ENCODE measurements at regions not wholly inside any gene's neighbourhood (a gene's known extent, or its start where the extent isn't known, plus 50 kb on each side); places are given as distances from the start of the nearest gene placed in this dataset.

DNA sequence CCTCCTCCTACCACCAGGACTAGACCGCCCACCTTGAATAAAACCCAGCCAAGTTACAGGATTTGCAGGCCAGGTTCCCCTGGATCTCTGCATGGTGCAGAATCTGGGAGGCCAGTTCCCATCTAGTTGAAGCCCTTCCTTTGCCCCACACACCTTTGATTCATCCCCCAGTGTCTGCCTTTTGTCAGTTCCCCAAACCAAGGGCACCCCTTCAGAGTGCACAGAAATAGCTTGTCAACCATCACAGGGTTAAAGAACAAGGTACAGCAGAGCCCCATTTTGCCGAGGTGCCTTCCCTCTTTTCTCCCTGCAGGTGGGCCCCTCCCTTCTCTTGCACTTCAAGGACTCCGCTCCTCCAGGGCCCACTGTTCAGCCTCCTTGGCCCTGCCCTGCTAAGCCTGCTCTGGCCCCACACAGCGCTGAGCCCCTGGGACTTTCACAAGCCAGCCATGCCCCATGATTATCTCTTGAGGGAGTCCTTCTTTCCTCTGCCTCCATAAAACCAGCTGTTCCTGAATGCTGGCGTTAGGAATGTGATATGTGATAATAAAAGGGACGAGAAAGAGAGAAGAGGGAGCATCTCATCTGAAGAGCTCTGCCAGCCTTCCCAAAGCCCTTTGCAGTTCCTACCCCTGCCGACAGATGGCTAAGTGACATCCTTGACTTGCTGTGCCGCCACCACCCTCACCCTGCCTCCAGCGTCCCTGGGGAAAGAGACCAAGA is 280.3 kb downstream of the CDC5L start:
- Histone ChIP-seq H3K9me3 (ENCODE audit: insufficient read depth, low read depth, low read length) (no peaks in the 10 kb centered on the region), H2BK5ac (ENCODE audit: low read depth, low read length, poor library complexity) (peak overlapping the region; percentile 95)

DNA sequence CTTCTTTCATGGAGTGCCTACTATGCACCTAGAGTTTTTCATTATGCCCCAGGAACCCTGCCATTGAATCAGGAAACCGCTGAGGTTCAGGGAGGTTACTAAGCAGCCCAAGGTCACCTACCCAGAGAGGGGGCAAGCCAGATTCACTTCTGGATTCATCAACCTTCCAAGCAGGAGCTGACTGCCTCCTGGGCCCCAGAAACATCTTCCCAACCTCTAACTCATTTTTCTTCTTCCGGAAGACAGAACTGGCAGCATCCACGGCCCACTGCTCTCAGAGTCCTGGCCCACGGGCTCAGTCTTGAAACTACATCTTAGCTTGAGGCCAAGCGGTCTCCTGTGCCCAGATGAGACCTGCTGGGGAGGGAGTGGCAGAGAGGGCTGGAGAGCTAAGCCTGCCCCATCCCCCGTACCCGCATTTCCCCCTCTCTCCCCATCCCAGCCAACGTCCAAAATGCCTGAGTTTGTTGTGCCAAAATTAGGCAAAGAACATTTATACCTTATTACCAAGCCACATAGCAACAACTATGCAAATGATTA is 281.0 kb downstream of the CDC5L start:
- peak overlapping the region; percentile 19 for H2AFZ ChIP-seq (ENCODE audit: insufficient read depth, low read length, poor library complexity)
- no peaks in the 10 kb centered on the region for H3K27me3 ChIP-seq (ENCODE audit: insufficient read depth, low read length)
- peak overlapping the region; percentile 97 for H4K91ac ChIP-seq (ENCODE audit: low read depth, low read length)
- H3K79me1 ChIP-seq (ENCODE audit: low read length) = peaks cover 50% of the 10 kb centered on the region
- no peak overlapping the region for H3K9ac ChIP-seq (ENCODE audit: low read length)
- H2BK12ac ChIP-seq (ENCODE audit: low read length) = peak overlapping the region; percentile 99
- H2BK5ac ChIP-seq (ENCODE audit: low read depth, low read length, poor library complexity) = peak overlapping the region; percentile 95
- peaks cover 9% of the 10 kb centered on the region for H3K79me2 ChIP-seq (ENCODE audit: control insufficient read depth, insufficient read depth, low read length, poor library complexity)
- H3K14ac ChIP-seq (ENCODE audit: low read length) = peak overlapping the region; percentile 95
- peak overlapping the region; percentile 97 for H2AK5ac ChIP-seq (ENCODE audit: low read length)
- peak overlapping the region; percentile 51 for H3K4ac ChIP-seq (ENCODE audit: low read depth, low read length)
- H3K36me3 ChIP-seq (ENCODE audit: control insufficient read depth in 1 of 2, insufficient read depth in 2 of 2, low read length in 2 of 2) = no peaks in the 10 kb centered on the region
- no peak overlapping the region for H3K4me2 ChIP-seq (ENCODE audit: low read length)
- peak overlapping the region; percentile 80 for H3K18ac ChIP-seq (ENCODE audit: low read length)
- peaks cover 54 to 56% of the 10 kb centered on the region in 2 experiments for H3K4me1 ChIP-seq (ENCODE audit: control insufficient read depth in 1 of 2, insufficient read depth in 2 of 2, low read length in 2 of 2)
- H3K27ac ChIP-seq (ENCODE audit: low read depth, low read length) = peak overlapping the region; percentile 97
- H4K8ac ChIP-seq (ENCODE audit: low read depth, low read length) = peak overlapping the region; percentile 84
- WGBS (ENCODE audit: extremely low coverage, insufficient coverage, insufficient read length) = no CpG with 5 or more reads among the region's 8 CpGs
- H3K23ac ChIP-seq (ENCODE audit: low read length) = no peak overlapping the region
- H4K12ac ChIP-seq (ENCODE audit: low read depth, low read length) = peak overlapping the region; percentile 55
- H3K4me3 ChIP-seq (ENCODE audit: low read depth, low read length) = no peak overlapping the region
- no peaks in the 10 kb centered on the region for H3K9me3 ChIP-seq (ENCODE audit: insufficient read depth, low read depth, low read length)
- no peak for DNase-seq
- peak overlapping the region; percentile 98 for H2BK120ac ChIP-seq (ENCODE audit: insufficient read depth, low read length, poor library complexity)

More for the DNA sequence above, 280.3 kb downstream of the CDC5L start:
- peak overlapping the region; percentile 95 for H3K14ac ChIP-seq (ENCODE audit: low read length)
- peak overlapping the region; percentile 97 for H3K27ac ChIP-seq (ENCODE audit: low read depth, low read length)
- peak overlapping the region; percentile 33 for H3K4me2 ChIP-seq (ENCODE audit: low read length)
- peak; percentile 46 to 82 for DNase-seq
- peak overlapping the region; percentile 99 for H2BK12ac ChIP-seq (ENCODE audit: low read length)
- H3K18ac ChIP-seq (ENCODE audit: low read length) = peak overlapping the region; percentile 80
- WGBS (ENCODE audit: extremely low coverage, insufficient coverage, insufficient read length) = no CpG with 5 or more reads among the region's 9 CpGs
- H3K4me1 ChIP-seq (ENCODE audit: control insufficient read depth in 1 of 2, insufficient read depth in 2 of 2, low read length in 2 of 2) = peaks cover 57 to 58% of the 10 kb centered on the region in 2 experiments
- peak overlapping the region; percentile 97 for H2AK5ac ChIP-seq (ENCODE audit: low read length)
- H2AFZ ChIP-seq (ENCODE audit: insufficient read depth, low read length, poor library complexity) = peak overlapping the region; percentile 19
- no peak overlapping the region for H3K4me3 ChIP-seq (ENCODE audit: low read depth, low read length)
- peak overlapping the region; percentile 66 for H3K4ac ChIP-seq (ENCODE audit: low read depth, low read length)
- H4K91ac ChIP-seq (ENCODE audit: low read depth, low read length) = peak overlapping the region; percentile 97
- no peaks in the 10 kb centered on the region for H3K36me3 ChIP-seq (ENCODE audit: control insufficient read depth in 1 of 2, insufficient read depth in 2 of 2, low read length in 2 of 2)
- peak overlapping the region; percentile 98 for H2BK120ac ChIP-seq (ENCODE audit: insufficient read depth, low read length, poor library complexity)
- H3K79me1 ChIP-seq (ENCODE audit: low read length) = peaks cover 51% of the 10 kb centered on the region
- H3K9ac ChIP-seq (ENCODE audit: low read length) = peak overlapping the region; percentile 10
- peak overlapping the region; percentile 84 for H4K8ac ChIP-seq (ENCODE audit: low read depth, low read length)
- H3K79me2 ChIP-seq (ENCODE audit: control insufficient read depth, insufficient read depth, low read length, poor library complexity) = peaks cover 9% of the 10 kb centered on the region
- H3K27me3 ChIP-seq (ENCODE audit: insufficient read depth, low read length) = no peaks in the 10 kb centered on the region
- peak overlapping the region; percentile 19 for H3K23ac ChIP-seq (ENCODE audit: low read length)
- H4K12ac ChIP-seq (ENCODE audit: low read depth, low read length) = peak overlapping the region; percentile 3

GRCh38 chr6:44668976-44669934 is 281.7 kb downstream of the CDC5L start:
- no peak overlapping the region for H3K4me3 ChIP-seq (ENCODE audit: low read depth, low read length)
- peaks cover 54 to 55% of the 10 kb centered on the region in 2 experiments for H3K4me1 ChIP-seq (ENCODE audit: control insufficient read depth in 1 of 2, insufficient read depth in 2 of 2, low read length in 2 of 2)
- H2AK5ac ChIP-seq (ENCODE audit: low read length) = no peak overlapping the region
- H3K36me3 ChIP-seq (ENCODE audit: control insufficient read depth in 1 of 2, insufficient read depth in 2 of 2, low read length in 2 of 2) = no peaks in the 10 kb centered on the region
- H2BK12ac ChIP-seq (ENCODE audit: low read length) = peak overlapping the region; percentile 5
- peaks cover 9% of the 10 kb centered on the region for H3K79me2 ChIP-seq (ENCODE audit: control insufficient read depth, insufficient read depth, low read length, poor library complexity)
- H3K27ac ChIP-seq (ENCODE audit: low read depth, low read length) = no peak overlapping the region
- no peak overlapping the region for H2AFZ ChIP-seq (ENCODE audit: insufficient read depth, low read length, poor library complexity)
- H3K79me1 ChIP-seq (ENCODE audit: low read length) = peaks cover 48% of the 10 kb centered on the region
- no peak overlapping the region for H4K8ac ChIP-seq (ENCODE audit: low read depth, low read length)
- H3K9me3 ChIP-seq (ENCODE audit: insufficient read depth, low read depth, low read length) = no peaks in the 10 kb centered on the region
- no peak overlapping the region for H3K4ac ChIP-seq (ENCODE audit: low read depth, low read length)
- no peak overlapping the region for H3K18ac ChIP-seq (ENCODE audit: low read length)
- no peaks in the 10 kb centered on the region for H3K27me3 ChIP-seq (ENCODE audit: insufficient read depth, low read length)
- no CpG with 5 or more reads among the region's 9 CpGs for WGBS (ENCODE audit: extremely low coverage, insufficient coverage, insufficient read length)
- no peak overlapping the region for H2BK120ac ChIP-seq (ENCODE audit: insufficient read depth, low read length, poor library complexity)
- H3K14ac ChIP-seq (ENCODE audit: low read length) = no peak overlapping the region
- H4K12ac ChIP-seq (ENCODE audit: low read depth, low read length) = no peak overlapping the region
- no peak overlapping the region for H3K4me2 ChIP-seq (ENCODE audit: low read length)
- no peak overlapping the region for H2BK5ac ChIP-seq (ENCODE audit: low read depth, low read length, poor library complexity)
- no peak overlapping the region for H3K23ac ChIP-seq (ENCODE audit: low read length)
- H4K91ac ChIP-seq (ENCODE audit: low read depth, low read length) = peak overlapping the region; percentile 3
- no peak for DNase-seq
- H3K9ac ChIP-seq (ENCODE audit: low read length) = no peak overlapping the region

- H3K9ac ChIP-seq (ENCODE audit: low read length) = no peak overlapping the region
- no peak overlapping the region for H2AK5ac ChIP-seq (ENCODE audit: low read length)
- no peak overlapping the region for H2AFZ ChIP-seq (ENCODE audit: insufficient read depth, low read length, poor library complexity)
- peaks cover 53 to 55% of the 10 kb centered on the region in 2 experiments for H3K4me1 ChIP-seq (ENCODE audit: control insufficient read depth in 1 of 2, insufficient read depth in 2 of 2, low read length in 2 of 2)
- no peak overlapping the region for H2BK5ac ChIP-seq (ENCODE audit: low read depth, low read length, poor library complexity)
- no peak overlapping the region for H2BK120ac ChIP-seq (ENCODE audit: insufficient read depth, low read length, poor library complexity)
- no peak overlapping the region for H3K4me2 ChIP-seq (ENCODE audit: low read length)
- WGBS (ENCODE audit: extremely low coverage, insufficient coverage, insufficient read length) = no CpG with 5 or more reads among the region's 3 CpGs
- no peaks in the 10 kb centered on the region for H3K27me3 ChIP-seq (ENCODE audit: insufficient read depth, low read length)
- H3K9me3 ChIP-seq (ENCODE audit: insufficient read depth, low read depth, low read length) = no peaks in the 10 kb centered on the region
- H3K36me3 ChIP-seq (ENCODE audit: control insufficient read depth in 1 of 2, insufficient read depth in 2 of 2, low read length in 2 of 2) = no peaks in the 10 kb centered on the region
- H3K4ac ChIP-seq (ENCODE audit: low read depth, low read length) = no peak overlapping the region
- H3K23ac ChIP-seq (ENCODE audit: low read length) = no peak overlapping the region
- no peak overlapping the region for H3K18ac ChIP-seq (ENCODE audit: low read length)
- H4K8ac ChIP-seq (ENCODE audit: low read depth, low read length) = no peak overlapping the region
- peaks cover 8% of the 10 kb centered on the region for H3K79me2 ChIP-seq (ENCODE audit: control insufficient read depth, insufficient read depth, low read length, poor library complexity)
- no peak overlapping the region for H3K27ac ChIP-seq (ENCODE audit: low read depth, low read length)
- no peak for DNase-seq
- peak overlapping the region; percentile 5 for H2BK12ac ChIP-seq (ENCODE audit: low read length)
- no peak overlapping the region for H3K14ac ChIP-seq (ENCODE audit: low read length)
- no peak overlapping the region for H4K12ac ChIP-seq (ENCODE audit: low read depth, low read length)
- no peak overlapping the region for H4K91ac ChIP-seq (ENCODE audit: low read depth, low read length)
- peaks cover 46% of the 10 kb centered on the region for H3K79me1 ChIP-seq (ENCODE audit: low read length)
- no peak overlapping the region for H3K4me3 ChIP-seq (ENCODE audit: low read depth, low read length)
Observed at GRCh38 chr6:44670146-44670545, 282.6 kb downstream of the CDC5L start.

Measured in trophoblast cell (in vitro differentiated cells and primary cell).